Fibroblast of skin of right quadriceps (primary cell): ENCODE measurements at regions not wholly inside any gene's neighbourhood (a gene's known extent, or its start where the extent isn't known, plus 50 kb on each side); places are given as distances from the start of the nearest gene placed in this dataset.
A peak's percentile ranks its signal among the peaks of the same experiment; 100 is the strongest.
"Not testable (repeated sequence)": the region's sequence is repeated elsewhere in the genome, so short reads cannot be mapped to it uniquely, and the experiment has no call there.

ENCODE experiments used
- DNase-seq: peaks from one replicate; pipeline ENCODE4 v3.0.0-alpha.2; 2013

DNA sequence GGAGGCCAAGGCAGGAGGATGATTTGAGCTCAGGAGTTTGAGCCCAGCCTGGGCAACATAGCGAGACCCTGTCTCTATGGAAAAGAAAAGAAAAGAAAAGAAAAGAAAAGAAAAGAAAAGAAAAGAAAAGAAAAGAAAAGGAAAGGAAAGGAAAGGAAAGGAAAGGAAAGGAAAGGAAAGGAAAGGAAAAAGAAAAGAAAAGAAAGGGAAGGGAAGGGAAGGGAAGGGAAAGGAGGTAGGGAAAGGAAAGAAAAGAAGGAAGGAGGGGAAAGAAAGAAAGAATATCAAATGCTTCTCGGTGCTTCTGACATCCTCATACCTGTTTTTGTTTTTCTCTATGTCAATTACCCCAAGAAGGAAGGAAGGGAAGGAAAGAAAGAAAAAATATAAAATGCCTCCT is 181.2 kb upstream of the GRIA3 start:
- not testable (repeated sequence) for DNase-seq

DNA sequence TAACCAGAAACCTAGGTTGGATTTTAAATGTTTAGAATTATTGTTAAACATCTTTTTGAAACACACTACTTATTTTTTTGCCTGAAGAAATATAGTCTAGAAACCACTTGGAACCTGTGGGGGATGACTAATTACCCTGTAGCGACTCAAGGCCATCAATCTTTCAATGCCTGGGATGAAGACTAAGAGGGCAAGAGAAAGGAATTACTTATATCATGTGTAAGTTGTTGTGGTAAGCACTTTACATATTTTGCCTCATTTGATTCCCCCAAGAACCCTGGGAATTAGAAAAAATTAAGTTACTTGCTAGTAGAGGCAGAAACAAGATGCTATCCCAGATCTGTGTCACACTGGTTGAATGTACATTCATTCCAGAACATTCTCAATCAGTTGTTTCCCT is 170.9 kb upstream of the GRIA3 start:
- DNase-seq = peak; percentile 70

DNA sequence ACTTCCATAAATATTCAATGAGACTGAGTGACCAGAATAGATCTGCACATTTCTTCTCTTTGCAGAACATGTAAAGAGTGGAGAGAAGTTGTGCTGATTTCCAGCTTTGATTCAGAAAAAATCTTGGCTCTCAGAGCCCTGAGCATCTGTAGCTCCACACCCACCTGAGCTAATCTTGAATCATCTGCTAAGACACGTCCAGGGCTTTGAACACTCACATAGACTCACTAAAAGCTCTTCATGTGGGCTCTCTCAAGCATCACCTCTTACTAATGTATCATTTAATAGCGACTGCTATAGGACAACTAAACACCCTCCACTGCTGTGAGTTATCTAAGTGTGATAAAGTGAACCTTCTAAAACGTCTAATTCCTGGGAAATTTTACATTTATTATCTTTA is 147.7 kb upstream of the GRIA3 start:
- no peak for DNase-seq

DNA sequence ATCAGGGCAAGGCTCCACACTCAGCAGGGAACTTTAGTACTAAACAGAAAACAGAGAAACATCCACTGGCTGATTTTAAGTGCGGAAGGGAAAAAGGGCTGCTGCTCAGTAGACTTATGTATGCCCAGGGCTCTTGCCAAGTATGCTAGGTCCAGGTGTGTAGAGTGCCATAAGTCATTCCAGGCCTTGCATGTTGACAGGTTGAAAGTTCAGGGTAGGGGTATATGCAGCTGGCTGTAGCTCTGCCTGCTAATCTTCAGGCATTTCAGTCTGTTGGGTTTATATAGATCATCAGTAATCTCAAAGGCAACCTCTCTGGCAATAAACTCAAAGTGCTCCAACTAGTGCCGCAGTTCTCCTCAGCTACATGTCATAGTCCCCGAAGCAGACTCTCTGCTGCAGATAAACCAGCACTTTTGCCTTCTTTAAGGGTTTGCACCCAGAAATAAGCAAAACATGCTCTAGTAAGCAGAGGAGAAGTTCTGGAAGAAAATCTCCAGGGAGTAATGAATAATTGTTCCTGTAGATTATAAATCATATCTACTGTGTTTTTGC is 134.9 kb upstream of the GRIA3 start:
- no peak for DNase-seq

DNA sequence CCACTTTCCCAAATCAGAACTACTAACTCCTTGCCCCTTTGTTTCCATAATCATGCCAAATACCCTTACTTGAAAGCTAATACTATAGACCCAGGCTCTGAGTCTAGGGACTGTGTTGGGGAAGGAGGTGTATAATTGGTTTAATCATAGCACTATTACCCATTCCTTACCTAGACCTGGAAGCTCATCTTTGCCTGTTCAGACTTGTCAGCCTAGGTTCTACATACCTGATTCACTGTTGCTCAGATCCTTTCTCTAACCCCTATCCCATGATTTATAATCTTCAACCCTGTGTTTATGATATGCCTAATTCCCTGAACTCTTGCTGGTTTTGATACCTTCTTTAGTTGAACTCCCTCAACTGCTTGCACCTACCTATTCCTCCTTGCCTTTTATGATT is 123.1 kb upstream of the GRIA3 start:
- DNase-seq = no peak

DNA sequence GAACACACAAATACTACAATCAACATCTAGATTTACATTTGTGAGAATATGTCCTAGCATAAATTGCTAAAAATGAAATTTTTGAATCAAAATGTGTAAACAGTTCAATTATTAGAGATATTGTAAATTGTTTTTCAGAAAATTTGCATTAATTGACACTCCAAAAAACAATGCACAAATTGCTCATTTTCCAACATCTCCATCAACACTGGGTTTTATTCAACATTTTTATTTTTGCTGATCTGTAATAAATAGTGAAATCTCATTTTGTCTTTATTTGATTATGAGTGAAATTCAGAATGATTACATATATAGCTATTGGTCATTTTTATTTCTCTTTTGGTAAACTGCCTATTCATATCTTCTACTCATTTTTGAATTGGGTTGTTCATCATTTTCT is 120.0 kb upstream of the GRIA3 start:
- no peak for DNase-seq

DNA sequence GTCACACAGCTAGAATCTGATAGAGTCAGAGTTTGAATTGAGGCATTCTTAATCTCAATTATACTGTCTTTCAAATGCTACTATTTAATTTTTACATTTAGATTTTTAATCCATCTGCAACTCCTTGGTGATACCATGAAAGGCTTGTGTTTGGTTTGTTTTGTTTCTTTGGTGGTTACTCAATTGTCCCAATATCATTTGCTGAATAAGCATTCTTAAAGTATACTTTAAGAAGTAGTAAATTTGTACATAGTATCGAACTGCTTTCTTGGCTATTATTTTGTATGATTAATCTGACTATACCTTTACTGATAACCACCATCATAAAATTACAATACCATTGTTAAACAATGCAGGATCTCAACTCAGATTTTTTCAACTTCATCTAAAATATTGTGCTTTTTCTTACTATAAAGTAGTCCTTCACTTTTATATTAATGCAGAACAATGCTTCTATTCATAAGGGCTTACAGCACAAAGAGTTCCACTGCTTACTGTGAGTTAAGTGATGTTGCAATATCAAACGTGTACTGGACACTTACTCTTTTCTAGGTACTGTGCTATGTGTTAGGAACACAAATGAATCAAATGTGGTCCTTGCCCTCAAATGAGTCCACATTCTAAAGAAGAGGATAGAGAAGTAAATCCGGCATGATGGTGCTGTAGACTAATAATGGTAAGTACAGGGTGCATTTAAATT is 111.2 kb upstream of the GRIA3 start:
- DNase-seq = no peak

DNA sequence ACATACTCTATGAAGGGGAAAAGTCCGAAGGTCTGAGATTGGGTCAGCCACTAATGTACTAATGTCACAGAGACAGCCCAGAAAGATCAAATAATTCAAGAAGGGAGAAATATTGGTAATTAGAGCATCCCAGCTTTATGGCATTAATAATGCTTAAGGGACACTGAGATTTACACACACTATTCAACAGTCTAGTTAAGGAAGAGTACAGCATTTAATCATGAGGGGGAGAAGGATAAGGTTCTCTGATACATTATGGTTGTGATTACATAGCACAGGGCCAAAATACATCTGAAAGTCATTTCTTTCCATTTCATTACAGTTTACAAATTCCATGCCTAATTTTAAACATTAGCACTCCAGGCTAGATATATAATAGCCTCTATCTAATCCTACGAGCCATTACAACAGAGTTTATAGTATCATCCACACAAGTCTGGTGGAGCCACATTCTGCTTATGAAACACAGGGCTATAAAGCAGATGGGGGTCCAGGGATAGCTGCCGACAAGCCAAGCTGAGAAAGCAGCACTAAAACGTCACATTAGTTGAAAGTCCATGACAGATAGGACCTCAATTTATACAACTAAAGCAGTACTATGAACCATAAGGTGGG is 108.0 kb upstream of the GRIA3 start:
- DNase-seq = no peak

DNA sequence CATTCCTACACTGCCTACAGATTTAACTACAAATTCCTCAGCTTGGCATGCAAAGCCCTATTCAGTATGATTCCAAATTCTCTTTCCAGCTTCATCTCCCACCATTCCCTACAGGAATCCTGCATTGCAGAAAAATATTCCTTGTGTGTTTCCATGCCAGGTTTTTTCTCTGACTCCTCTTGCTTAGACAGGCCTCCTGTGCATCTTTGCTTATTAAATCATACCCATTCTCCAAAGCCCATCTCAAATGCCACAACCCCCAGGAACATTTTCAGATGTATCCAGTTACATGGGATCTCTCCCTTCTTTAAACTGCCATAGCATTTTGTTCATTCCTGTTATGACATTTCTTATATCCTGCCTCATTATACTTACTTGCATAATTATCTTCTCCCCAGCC is 106.4 kb upstream of the GRIA3 start:
- peak; percentile 34 for DNase-seq

DNA sequence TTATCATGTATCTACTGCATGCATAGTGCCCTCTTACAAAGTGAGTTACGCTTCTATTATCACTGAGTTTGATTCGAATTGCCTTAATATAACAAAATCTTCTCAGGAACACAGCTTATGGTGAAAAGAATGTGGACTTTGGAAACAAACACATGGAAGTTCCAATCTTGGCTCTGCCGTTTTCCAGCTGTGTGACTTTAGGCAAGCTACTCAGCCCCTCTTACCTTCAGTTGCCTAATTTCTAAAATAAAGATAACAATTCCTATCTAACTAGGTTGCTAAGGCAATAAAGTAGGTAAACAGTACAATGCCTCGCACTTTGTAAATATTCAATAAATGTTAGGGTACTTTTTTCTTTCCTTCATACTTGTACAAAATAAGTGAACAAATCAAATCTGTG is 104.0 kb upstream of the GRIA3 start:
- DNase-seq = no peak

DNA sequence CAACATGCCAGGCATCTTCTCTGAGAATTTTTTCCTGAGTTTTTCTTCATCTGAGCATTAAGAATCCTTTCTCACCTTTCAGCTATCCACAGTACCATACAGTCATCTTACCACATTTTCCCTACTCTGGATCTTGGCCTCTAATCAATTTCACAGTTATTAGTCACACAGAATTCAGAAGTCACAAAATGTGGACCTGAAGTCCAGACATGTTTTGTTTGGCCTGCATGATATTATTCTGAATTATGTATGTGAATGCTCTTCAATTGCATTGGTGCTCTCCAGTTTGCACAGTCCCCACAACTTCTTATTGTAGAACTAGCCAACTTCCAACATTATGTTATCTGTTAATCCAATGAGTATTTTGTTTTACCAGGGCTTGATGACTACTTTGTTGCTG is 102.3 kb upstream of the GRIA3 start:
- DNase-seq = peak; percentile 30

DNA sequence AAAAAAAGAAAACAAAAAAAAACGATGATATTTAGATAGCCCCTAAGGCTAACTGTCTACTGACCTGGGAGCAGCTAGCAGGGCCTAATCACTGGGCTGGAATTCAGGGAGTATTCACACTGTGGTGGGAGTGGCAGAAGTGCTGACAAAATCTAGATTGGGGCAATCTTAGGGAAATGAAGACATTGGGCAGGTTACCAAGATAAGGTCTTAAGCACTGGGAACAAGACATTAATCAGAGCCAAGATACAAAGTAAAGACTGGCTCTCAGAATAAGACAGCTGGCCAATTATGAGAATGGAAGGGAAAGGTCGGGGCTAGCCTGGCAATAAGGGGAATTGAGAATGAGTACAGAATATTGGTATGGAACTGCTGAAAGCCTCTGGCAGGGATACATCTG is 100.2 kb upstream of the GRIA3 start:
- DNase-seq = peak; percentile 23

DNA sequence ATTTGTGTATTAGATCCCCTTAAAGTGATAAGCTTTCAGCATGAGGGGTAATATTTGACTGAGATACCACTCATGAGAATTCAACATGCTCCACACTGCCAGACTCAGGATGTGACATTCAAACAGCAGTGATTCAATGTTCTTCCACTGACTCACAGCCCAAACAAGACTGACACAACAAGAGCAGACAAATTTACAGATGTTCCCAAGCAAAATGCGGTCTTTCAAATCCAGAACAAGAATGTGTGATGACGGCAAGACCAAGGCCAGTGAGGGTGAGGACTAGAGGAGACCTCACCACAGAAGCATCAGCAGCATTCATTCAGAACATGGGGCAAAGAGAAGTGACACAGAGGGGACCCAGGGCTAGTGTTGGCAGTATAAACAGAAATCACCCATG is 99.3 kb upstream of the GRIA3 start:
- peak; percentile 71 for DNase-seq

DNA sequence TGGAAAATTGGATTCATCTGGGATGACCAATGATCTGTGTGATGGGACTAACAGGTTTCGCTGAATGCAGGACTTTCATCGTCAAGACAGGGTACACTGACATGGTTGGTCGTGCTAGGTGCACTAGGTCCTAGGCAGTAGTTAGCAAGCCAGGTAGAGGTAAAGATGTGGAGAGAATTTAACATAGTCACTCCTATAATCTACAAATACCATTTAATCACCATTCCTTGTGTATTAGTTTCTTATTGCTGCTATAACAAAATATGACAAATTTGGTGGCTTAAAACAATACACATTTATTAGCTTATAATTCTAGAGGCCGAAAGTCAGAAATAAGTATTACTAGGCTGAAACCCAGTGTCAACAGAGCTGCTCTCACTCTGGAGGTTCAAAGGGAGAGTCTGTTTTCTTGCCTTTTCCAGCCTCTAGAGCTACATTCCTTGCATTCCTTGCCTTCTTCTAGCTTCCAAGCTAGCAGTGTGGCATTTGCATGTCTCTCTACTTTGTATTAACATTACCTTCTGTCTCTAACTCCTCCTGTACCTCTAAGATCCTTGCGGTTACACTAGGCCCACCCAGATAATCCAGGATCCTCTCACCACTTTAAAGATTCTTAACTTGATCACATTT is 98.7 kb upstream of the GRIA3 start:
- no peak for DNase-seq

DNA sequence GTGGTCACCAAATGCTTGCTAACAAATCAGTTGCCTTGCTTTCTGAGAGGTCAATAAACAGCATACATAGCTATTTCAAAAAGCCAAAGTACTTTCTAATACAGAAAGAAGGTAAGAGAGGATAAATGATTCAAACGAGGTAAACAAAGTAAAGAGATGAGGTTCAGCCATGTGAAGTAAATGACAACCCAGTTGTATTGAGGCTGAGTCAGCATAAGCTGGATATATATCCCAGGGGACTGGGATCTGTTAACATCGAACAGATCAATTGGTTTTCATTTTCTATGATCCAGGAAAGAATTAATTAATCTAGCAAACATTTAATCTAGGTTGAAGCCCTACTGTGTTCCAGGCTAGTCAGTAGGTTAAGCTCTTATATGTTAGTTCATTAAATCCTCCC is 97.3 kb upstream of the GRIA3 start:
- DNase-seq = no peak

DNA sequence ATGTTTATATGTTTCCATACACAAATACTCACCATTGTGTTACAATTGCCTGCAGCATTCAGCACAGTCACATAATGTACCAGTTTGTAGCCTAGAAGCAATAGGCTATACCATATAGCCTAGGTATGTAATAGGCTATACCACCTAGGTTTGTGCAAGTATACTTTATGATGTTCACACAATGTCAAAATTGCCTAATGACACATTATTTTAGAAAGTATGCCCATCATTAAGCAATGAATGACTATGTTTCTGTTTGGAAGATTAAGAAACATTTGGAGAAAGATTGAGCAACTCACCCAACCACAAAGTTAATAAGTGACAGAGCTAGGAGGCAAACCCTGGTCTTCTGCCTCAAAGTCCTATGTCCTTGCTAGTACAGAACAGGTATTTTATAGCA is 96.8 kb upstream of the GRIA3 start:
- peak; percentile 36 for DNase-seq

DNA sequence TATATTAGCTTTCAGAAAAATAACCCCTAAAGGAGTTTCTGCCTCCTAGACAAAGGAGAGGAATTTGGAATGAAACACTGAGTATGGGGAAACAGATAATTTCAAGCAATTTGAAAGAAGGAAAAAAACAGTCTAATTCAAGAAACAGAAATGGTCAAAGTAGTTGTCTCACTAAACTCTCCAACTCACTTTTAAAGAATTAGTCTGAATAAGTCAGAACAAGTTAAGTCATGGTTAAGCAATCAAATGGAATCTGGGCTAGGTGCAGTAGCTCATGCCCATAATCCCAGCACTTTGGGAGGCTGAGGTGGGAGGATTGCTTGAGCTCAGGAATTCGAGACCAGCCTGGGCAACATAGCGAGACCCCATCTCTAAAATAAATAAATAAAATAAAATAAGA is 95.7 kb upstream of the GRIA3 start:
- DNase-seq = no peak

DNA sequence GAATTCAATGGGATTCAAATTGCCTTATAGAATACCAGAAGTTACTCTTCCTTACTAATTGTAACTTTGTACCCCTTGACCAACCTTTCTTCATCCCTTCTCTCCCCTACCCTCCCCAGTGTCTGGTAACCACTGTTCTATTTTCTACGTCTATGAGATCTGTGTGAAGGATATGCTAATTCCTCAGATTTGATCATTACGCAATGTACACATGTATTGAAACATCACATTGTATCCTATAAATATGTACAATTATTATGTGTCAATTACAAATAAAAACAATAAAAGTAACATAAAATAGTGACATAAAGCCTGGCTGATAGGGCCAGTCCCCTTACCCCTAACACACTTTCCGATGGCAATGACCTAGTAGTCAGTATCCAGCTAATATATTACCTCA is 95.1 kb upstream of the GRIA3 start:
- DNase-seq = no peak

DNA sequence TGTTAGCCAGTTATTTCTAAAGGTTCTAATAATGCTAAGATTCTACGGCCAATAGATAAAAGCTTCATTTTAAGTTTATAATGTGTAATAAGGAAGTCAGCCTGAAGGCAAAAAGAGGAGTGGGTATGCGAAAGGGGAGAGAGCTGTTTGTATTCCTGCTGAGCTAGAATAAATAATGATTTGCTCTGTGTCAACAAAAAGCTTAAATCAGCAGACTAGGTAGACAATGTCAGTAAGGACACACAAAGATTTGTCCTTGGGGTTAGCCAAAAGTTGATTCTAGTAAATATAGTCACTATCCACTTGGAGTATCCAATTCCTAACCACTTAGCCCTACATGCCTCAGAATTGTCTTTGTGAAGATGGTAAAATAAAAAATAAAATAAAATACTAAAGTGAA is 90.3 kb upstream of the GRIA3 start:
- no peak for DNase-seq

DNA sequence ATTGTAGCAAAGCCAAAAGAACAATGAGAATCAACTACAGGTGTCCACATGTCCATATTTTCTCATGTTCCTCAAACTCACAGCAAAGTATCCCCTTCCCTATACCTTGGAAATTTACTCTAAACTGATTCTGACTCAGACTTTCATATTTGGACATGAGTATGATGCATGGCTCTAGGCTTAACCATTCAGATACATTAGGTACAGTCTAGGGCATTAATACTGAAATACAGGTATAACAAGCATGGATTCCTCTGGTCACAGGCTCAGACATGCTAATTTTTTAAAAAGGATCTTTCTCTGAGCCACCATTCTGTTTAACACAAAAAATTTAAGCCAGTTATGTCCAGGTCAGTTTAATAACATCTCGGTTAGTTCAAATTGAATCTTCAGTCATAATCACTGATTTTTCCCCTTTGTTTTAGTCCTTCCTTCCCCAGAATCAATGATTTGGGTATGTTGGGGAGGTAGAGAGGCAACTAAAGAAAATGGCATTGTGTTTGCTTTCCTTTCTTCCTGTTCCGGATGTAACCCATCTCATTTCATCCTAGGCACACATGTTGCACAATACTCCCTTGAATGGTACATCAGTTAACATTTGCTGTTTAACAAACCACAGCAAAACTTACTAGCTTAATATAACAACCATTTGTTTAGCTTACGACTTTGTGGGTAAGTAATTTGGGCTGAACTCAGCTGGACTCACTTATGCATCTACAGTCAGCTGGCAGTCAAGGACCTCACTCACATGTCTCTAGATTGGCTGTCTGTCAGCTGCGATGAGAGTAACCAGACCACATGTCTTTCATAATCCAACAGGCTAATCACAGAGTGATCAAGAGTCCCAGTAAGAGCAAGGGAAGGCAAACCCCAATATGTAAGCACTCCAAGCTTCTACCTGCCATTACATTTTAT is 75.3 kb upstream of the GRIA3 start:
- DNase-seq = peak; percentile 0

DNA sequence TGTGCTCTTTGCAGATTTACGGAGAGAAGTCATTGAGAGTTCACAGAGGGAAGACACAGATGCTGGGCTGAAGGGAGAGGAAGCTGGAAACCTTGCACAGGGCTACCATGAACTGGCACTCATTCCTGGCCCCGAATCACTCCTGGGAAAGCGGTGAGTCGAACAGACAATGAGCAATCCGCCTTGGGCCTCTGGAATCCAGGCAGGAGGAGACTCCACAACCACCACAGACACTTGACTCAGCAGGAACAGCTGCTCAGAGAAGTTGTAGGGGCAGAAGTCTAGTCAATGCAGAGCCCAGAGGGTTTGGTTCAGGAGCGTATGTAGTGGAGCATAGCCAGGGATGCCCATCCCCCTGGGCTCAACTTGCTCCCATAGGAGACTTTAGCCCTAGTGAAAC is 62.8 kb upstream of the GRIA3 start:
- peak; percentile 27 for DNase-seq

DNA sequence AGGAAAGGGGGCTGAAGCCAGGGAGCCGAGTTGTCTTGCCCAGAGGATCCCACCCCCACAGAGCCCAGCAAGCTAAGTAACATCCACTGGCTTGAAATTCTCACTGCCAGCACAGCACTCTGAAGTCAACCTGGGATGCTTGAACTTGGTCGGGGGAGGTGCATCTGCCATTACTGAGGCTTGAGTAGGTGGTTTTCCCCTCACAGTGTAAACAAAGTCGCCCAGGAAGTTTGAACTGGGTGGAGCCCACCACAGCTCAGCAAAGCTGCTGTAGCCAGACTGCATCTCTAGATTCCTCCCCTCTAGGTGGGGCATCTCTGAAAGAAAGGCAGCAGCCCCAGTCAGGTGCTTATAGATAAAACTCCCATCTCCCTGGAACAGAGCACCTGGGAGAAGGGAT is 54.3 kb upstream of the GRIA3 start:
- not testable (repeated sequence) for DNase-seq
